HepG2 (cell line): ENCODE measurements at regions not wholly inside any gene's neighbourhood (a gene's known extent, or its start where the extent isn't known, plus 50 kb on each side); places are given as distances from the start of the nearest gene placed in this dataset.

Experiments used
- AKAP8 ChIP-seq: sonication (generic); formaldehyde crosslinking; IDR thresholded peaks from 2 replicates; pipeline ENCODE4 v1.5.1; 2020; ENCODE audit warnings: mild to moderate bottlenecking, missing genetic modification reagents
- ARNT ChIP-seq: fragments of 450-650 bp; IDR thresholded peaks from 2 replicates; pipeline ENCODE4 v1.6.1; 2017
- CBX5 ChIP-seq: sonication (generic); formaldehyde crosslinking; IDR thresholded peaks from 2 replicates; pipeline ENCODE4 v1.4.0; 2020; ENCODE audit warnings: missing genetic modification reagents, borderline replicate concordance
- FOSL2 ChIP-seq: sonication (generic); formaldehyde crosslinking; IDR thresholded peaks from 2 replicates; pipeline ENCODE4 v1.4.0; 2020; ENCODE audit warnings: missing genetic modification reagents
- FOXO1 ChIP-seq: sonication (generic); formaldehyde crosslinking; IDR thresholded peaks from 2 replicates; pipeline ENCODE4 v1.4.0; 2020; ENCODE audit warnings: missing genetic modification reagents
- GABPB1 ChIP-seq: IDR thresholded peaks from 2 replicates; pipeline ENCODE4 v1.6.1; 2016; ENCODE audit warnings: mild to moderate bottlenecking, missing genetic modification reagents, moderate library complexity, missing compliant biosample characterization
- GATAD2A ChIP-seq: IDR thresholded peaks from 2 replicates; pipeline ENCODE4 v1.6.1; 2016
- GTF2F1 ChIP-seq: fragments of 150-350 bp; IDR thresholded peaks from 2 replicates; pipeline ENCODE4 v1.6.1; 2014; ENCODE audit warnings: low read length
- HCFC1 ChIP-seq: fragments of 150-350 bp; IDR thresholded peaks from 2 replicates; pipeline ENCODE4 v1.6.1; 2014; ENCODE audit warnings: low read depth, low read length
- HNF1B ChIP-seq: sonication (generic); formaldehyde crosslinking; IDR thresholded peaks from 2 replicates; pipeline ENCODE4 v1.5.1; 2020; ENCODE audit warnings: mild to moderate bottlenecking, moderate library complexity, missing genetic modification reagents
- MAFF ChIP-seq: IDR thresholded peaks from 2 replicates; pipeline ENCODE4 v1.6.1; 2011; ENCODE audit warnings: low read depth, low read length, improper control_type of control experiment
- NFE2 ChIP-seq: sonication (generic); formaldehyde crosslinking; IDR thresholded peaks from 2 replicates; pipeline ENCODE4 v1.4.0; 2020; ENCODE audit warnings: missing genetic modification reagents
- PCBP2 ChIP-seq: fragments of 200-400 bp; formaldehyde crosslinking; optimal IDR thresholded peaks from 2 replicates; pipeline ENCODE3; 2018; ENCODE audit warnings: low read length, low read depth; ENCODE audit not compliant: poor library complexity, severe bottlenecking
- RAD51 ChIP-seq: fragments of 450-650 bp; IDR thresholded peaks from 2 replicates; pipeline ENCODE4 v1.6.1; 2016; ENCODE audit warnings: borderline replicate concordance
- RFX5 ChIP-seq: IDR thresholded peaks from 2 replicates; pipeline ENCODE4 v1.6.1; 2011; ENCODE audit warnings: low read depth, low read length, improper control_type of control experiment
- SKI ChIP-seq: fragments of 450-650 bp; IDR thresholded peaks from one replicate; pipeline ENCODE4 v1.6.1; 2018; ENCODE audit warnings: mild to moderate bottlenecking; ENCODE audit not compliant: partially characterized antibody
- STAT5B ChIP-seq: sonication (generic); formaldehyde crosslinking; IDR thresholded peaks from 2 replicates; pipeline ENCODE4 v1.4.0; 2020; ENCODE audit warnings: missing genetic modification reagents
- TBX2 ChIP-seq: sonication (generic); formaldehyde crosslinking; IDR thresholded peaks from 2 replicates; pipeline ENCODE4 v1.5.0; 2020; ENCODE audit warnings: missing genetic modification reagents, mild to moderate bottlenecking, borderline replicate concordance
- THAP7 ChIP-seq: sonication (generic); formaldehyde crosslinking; IDR thresholded peaks from 2 replicates; pipeline ENCODE4 v1.8.1; 2023; ENCODE audit warnings: mild to moderate bottlenecking, missing genetic modification reagents
- YEATS2 ChIP-seq: sonication (generic); formaldehyde crosslinking; IDR thresholded peaks from 2 replicates; pipeline ENCODE4 v1.4.0; 2020; ENCODE audit warnings: missing genetic modification reagents, borderline replicate concordance
- ZNF430 ChIP-seq: sonication (generic); formaldehyde crosslinking; IDR thresholded peaks from 2 replicates; pipeline ENCODE4 v1.9.0; 2021; ENCODE audit warnings: mild to moderate bottlenecking, missing genetic modification reagents
- ZNF441 ChIP-seq: sonication (generic); formaldehyde crosslinking; IDR thresholded peaks from 2 replicates; pipeline ENCODE4 v1.7.0; 2021; ENCODE audit warnings: missing genetic modification reagents, borderline replicate concordance
- ZNF510 ChIP-seq: sonication (generic); formaldehyde crosslinking; IDR thresholded peaks from 2 replicates; pipeline ENCODE4 v1.4.0; 2020; ENCODE audit warnings: low read depth, mild to moderate bottlenecking, missing genetic modification reagents
- ZNF543 ChIP-seq: sonication (generic); formaldehyde crosslinking; IDR thresholded peaks from 2 replicates; pipeline ENCODE4 v1.4.0; 2020; ENCODE audit warnings: mild to moderate bottlenecking, missing genetic modification reagents
- ZNF614 ChIP-seq: IDR thresholded peaks from 2 replicates; pipeline ENCODE4 v1.6.1; 2018; ENCODE audit warnings: missing biosample characterization, missing genetic modification reagents, inconsistent platforms, borderline replicate concordance
- ZNF619 ChIP-seq: sonication (generic); formaldehyde crosslinking; IDR thresholded peaks from 2 replicates; pipeline ENCODE4 v1.4.0; 2020; ENCODE audit warnings: mild to moderate bottlenecking, missing genetic modification reagents
- ZNF652 ChIP-seq: IDR thresholded peaks from 2 replicates; pipeline ENCODE4 v1.6.1; 2016; ENCODE audit warnings: low read depth, borderline replicate concordance
- ZNF7 ChIP-seq: IDR thresholded peaks from 2 replicates; pipeline ENCODE4 v1.6.1; 2016; ENCODE audit warnings: missing biosample characterization, missing genetic modification reagents
- ZSCAN12 ChIP-seq: sonication (generic); formaldehyde crosslinking; IDR thresholded peaks from 2 replicates; pipeline ENCODE4 v1.9.0; 2021; ENCODE audit warnings: mild to moderate bottlenecking, missing genetic modification reagents
- TF ChIP-seq, protein P1 (sequence below): sonication (generic); formaldehyde crosslinking; IDR thresholded peaks from 2 replicates; pipeline ENCODE4 v1.8.0; 2022; ENCODE audit warnings: mild to moderate bottlenecking, missing genetic modification reagents, moderate library complexity
- TF ChIP-seq, protein P2 (sequence below): IDR thresholded peaks from 2 replicates; pipeline ENCODE4 v1.6.1; 2018; ENCODE audit warnings: missing genetic modification reagents, mild to moderate bottlenecking, missing compliant biosample characterization

DNA sequence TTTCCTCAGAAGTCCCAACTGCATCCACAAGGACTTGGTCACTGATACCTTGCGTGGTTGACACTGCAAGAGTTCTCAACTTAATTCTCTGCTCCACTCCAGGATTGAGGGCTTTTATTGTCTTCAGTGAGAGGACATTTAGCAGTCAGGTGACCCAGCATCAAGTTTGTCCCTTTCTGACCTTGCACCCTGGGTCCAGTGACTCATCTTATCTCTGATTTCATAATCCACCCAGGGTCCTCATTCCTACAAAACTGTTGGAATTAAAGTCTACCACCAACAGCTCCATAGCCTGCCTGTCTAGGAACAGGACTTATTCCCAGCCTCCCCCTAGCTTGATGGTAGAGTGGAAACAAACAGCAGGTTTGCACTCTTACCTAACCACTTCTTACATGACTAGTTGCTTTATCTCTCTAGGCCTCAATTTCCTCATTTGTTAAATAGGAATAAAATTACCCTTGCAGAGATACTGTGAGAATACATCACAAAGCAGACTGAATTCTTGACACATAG is 151.3 kb upstream of the LPP start (continued):
- TF ChIP-seq GATAD2A (CRISPR knock-in tag) (peak; percentile 89), NFE2 (CRISPR knock-in tag) (no peak), ZNF7 (CRISPR knock-in tag) (peak; percentile 76), FOSL2 (CRISPR knock-in tag) (peak; percentile 100), ZNF430 (CRISPR knock-in tag) (no peak), STAT5B (CRISPR knock-in tag) (peak; percentile 23; the same call in 1 of the 2 replicates), GTF2F1 (no peak), THAP7 (CRISPR knock-in tag) (no peak), ZNF619 (CRISPR knock-in tag) (no peak; the same call in 1 of the 2 replicates), SKI (no peak), ZNF614 (peak; percentile 56; the same call in 1 of the 2 replicates), ZNF441 (CRISPR knock-in tag) (no peak; the same call in 1 of the 2 replicates), ZNF652 (CRISPR knock-in tag) (peak; percentile 54; the same call in 1 of the 2 replicates), ZSCAN12 (CRISPR knock-in tag) (no peak), FOXO1 (CRISPR knock-in tag) (peak; percentile 86), TBX2 (peak; percentile 72), AKAP8 (no peak), ZNF510 (CRISPR knock-in tag) (no peak), GABPB1 (no peak), MAFF (no peak), CBX5 (CRISPR knock-in tag) (no peak), ZNF543 (CRISPR knock-in tag) (no peak), RAD51 (peak; percentile 41; the same call in 1 of the 2 replicates), RFX5 (no peak), YEATS2 (CRISPR knock-in tag) (0 out of 2 replicates have a peak, but pooled peaks have one; percentile 42), HNF1B (no peak), PCBP2 (no peak), HCFC1 (no peak), ARNT (no peak)
- TF ChIP-seq, protein P1, sequence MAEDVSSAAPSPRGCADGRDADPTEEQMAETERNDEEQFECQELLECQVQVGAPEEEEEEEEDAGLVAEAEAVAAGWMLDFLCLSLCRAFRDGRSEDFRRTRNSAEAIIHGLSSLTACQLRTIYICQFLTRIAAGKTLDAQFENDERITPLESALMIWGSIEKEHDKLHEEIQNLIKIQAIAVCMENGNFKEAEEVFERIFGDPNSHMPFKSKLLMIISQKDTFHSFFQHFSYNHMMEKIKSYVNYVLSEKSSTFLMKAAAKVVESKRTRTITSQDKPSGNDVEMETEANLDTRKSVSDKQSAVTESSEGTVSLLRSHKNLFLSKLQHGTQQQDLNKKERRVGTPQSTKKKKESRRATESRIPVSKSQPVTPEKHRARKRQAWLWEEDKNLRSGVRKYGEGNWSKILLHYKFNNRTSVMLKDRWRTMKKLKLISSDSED (CRISPR knock-in tag): no peak
- TF ChIP-seq, protein P2, sequence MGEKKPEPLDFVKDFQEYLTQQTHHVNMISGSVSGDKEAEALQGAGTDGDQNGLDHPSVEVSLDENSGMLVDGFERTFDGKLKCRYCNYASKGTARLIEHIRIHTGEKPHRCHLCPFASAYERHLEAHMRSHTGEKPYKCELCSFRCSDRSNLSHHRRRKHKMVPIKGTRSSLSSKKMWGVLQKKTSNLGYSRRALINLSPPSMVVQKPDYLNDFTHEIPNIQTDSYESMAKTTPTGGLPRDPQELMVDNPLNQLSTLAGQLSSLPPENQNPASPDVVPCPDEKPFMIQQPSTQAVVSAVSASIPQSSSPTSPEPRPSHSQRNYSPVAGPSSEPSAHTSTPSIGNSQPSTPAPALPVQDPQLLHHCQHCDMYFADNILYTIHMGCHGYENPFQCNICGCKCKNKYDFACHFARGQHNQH: 0 out of 2 replicates have a peak, but pooled peaks have one; percentile 18
